ENCODE measurements at regions not wholly inside any gene's neighbourhood (a gene's known extent, or its start where the extent isn't known, plus 50 kb on each side); places are given as distances from the start of the nearest gene placed in this dataset.

- no peak overlapping the region for H3K27ac ChIP-seq (ENCODE audit: low read depth, low read length)
Observed at GRCh38 chr3:181947606-181948005, 235.9 kb downstream of the SOX2 start.

DNA sequence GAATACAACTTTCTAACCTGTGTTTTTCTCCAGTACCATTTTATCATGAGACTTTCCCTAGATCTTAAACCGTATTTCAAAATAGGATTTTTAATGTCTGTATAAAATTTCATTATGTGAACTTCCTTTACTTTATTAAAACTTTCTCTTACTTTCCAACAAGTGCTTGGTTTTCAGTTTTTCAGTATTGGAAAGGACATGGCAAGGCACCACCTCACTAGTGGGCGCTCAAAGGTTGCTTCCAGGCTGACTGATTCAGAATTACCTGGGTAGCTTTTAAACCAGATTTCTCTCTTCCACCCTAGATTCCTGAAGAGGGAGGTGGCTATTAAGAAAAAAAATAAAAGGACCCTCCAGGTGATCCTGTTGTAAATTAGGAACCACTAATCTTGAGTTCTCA lies 236.6 kb downstream of the SOX2 start:
- no CpG with 5 or more reads among the region's 2 CpGs for WGBS (ENCODE audit: insufficient coverage)
- Histone ChIP-seq H3K4me3 (ENCODE audit: low read depth, low read length) (no peak overlapping the region), H3K27ac (ENCODE audit: low read depth, low read length) (no peak overlapping the region), H3K4me1 (ENCODE audit: control insufficient read depth, insufficient read depth, low read length) (no peaks in the 10 kb centered on the region), H3K9me3 (ENCODE audit: control insufficient read depth, insufficient read depth, low read length) (no peaks in the 10 kb centered on the region), H3K36me3 (ENCODE audit: control insufficient read depth, insufficient read depth, low read length) (no peaks in the 10 kb centered on the region), H3K27me3 (ENCODE audit: control insufficient read depth, insufficient read depth, low read length) (no peaks in the 10 kb centered on the region)
- no peak for DNase-seq (ENCODE audit: low read depth in 4 of 6, low spot score in 6 of 6)

More at GRCh38 chr3:181947606-181948005, 235.9 kb downstream of the SOX2 start:
- Histone ChIP-seq H3K9me3 (ENCODE audit: control insufficient read depth, insufficient read depth, low read length) (no peaks in the 10 kb centered on the region), H3K36me3 (ENCODE audit: control insufficient read depth, insufficient read depth, low read length) (no peaks in the 10 kb centered on the region), H3K27me3 (ENCODE audit: control insufficient read depth, insufficient read depth, low read length) (no peaks in the 10 kb centered on the region), H3K4me3 (ENCODE audit: low read depth, low read length) (no peak overlapping the region), H3K4me1 (ENCODE audit: control insufficient read depth, insufficient read depth, low read length) (no peaks in the 10 kb centered on the region)
- DNase-seq (ENCODE audit: low read depth in 4 of 6, low spot score in 6 of 6): no peak
- no CpG with 5 or more reads among the region's 1 CpG for WGBS (ENCODE audit: insufficient coverage)

DNA sequence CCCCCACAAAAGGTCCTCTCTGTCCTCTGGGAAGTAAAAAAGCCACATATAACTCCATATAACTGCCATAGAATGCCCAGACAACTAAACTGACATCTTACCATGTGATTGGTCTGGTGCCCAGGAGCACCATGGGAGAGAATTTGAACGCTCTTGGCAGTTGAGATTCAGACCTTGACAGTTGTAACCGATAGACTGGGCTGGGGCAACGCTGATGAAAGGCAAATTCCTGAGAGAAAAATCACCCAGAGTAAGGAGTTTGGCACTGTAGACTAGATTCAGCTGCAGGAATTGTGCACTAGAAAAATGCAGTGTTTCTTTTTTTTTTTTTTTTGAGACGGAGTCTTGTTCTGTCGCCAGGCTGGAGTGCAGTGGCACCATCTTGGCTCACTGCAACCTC lies 240.5 kb downstream of the SOX2 start:
- no peak for DNase-seq (ENCODE audit: low read depth in 4 of 6, low spot score in 6 of 6)
- Histone ChIP-seq H3K9me3 (ENCODE audit: control insufficient read depth, insufficient read depth, low read length) (no peaks in the 10 kb centered on the region), H3K27me3 (ENCODE audit: control insufficient read depth, insufficient read depth, low read length) (no peaks in the 10 kb centered on the region), H3K27ac (ENCODE audit: low read depth, low read length) (no peak overlapping the region), H3K4me3 (ENCODE audit: low read depth, low read length) (no peak overlapping the region), H3K36me3 (ENCODE audit: control insufficient read depth, insufficient read depth, low read length) (no peaks in the 10 kb centered on the region), H3K4me1 (ENCODE audit: control insufficient read depth, insufficient read depth, low read length) (no peaks in the 10 kb centered on the region)
- 70% methylated on average over 4 of the region's 5 CpGs for WGBS (ENCODE audit: insufficient coverage)

- no peak for DNase-seq (ENCODE audit: low read depth in 4 of 6, low spot score in 6 of 6)
- H3K4me3 ChIP-seq (ENCODE audit: low read depth, low read length): no peak overlapping the region
- H3K36me3 ChIP-seq (ENCODE audit: control insufficient read depth, insufficient read depth, low read length): no peaks in the 10 kb centered on the region
- H3K4me1 ChIP-seq (ENCODE audit: control insufficient read depth, insufficient read depth, low read length): no peaks in the 10 kb centered on the region
- WGBS (ENCODE audit: insufficient coverage): 35% methylated on average over 4 of the region's 4 CpGs
- H3K9me3 ChIP-seq (ENCODE audit: control insufficient read depth, insufficient read depth, low read length): no peaks in the 10 kb centered on the region
- H3K27me3 ChIP-seq (ENCODE audit: control insufficient read depth, insufficient read depth, low read length): no peaks in the 10 kb centered on the region
- no peak overlapping the region for H3K27ac ChIP-seq (ENCODE audit: low read depth, low read length)
Observed at GRCh38 chr3:181952929-181953328, 241.2 kb downstream of the SOX2 start.

DNA sequence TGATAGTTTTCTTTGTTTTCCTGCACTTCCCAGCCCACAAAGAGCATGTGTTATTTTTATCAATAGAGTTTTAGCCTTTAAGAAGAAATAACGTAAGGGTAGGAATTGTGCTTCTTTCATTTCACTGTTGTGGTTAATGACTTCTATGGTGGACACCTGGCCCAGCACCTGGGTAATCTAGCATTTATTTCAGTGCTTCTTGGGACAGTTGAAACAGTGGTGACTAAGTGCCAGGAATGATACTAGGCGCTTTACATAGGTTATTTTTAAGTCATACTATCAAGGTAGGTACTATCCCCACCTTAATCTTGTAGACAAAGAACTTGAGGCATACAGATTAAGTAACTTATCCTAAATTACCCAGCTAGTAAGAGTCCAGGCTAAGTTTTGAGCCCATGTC lies 243.8 kb downstream of the SOX2 start:
- H3K27ac ChIP-seq (ENCODE audit: low read depth, low read length): no peak overlapping the region
- H3K9me3 ChIP-seq (ENCODE audit: control insufficient read depth, insufficient read depth, low read length): no peaks in the 10 kb centered on the region
- DNase-seq (ENCODE audit: low read depth in 4 of 6, low spot score in 6 of 6): no peak
- H3K27me3 ChIP-seq (ENCODE audit: control insufficient read depth, insufficient read depth, low read length): no peaks in the 10 kb centered on the region
- no peaks in the 10 kb centered on the region for H3K4me1 ChIP-seq (ENCODE audit: control insufficient read depth, insufficient read depth, low read length)
- H3K4me3 ChIP-seq (ENCODE audit: low read depth, low read length): no peak overlapping the region
- WGBS (ENCODE audit: insufficient coverage): no CpG with 5 or more reads among the region's 2 CpGs
- H3K36me3 ChIP-seq (ENCODE audit: control insufficient read depth, insufficient read depth, low read length): no peaks in the 10 kb centered on the region

DNA sequence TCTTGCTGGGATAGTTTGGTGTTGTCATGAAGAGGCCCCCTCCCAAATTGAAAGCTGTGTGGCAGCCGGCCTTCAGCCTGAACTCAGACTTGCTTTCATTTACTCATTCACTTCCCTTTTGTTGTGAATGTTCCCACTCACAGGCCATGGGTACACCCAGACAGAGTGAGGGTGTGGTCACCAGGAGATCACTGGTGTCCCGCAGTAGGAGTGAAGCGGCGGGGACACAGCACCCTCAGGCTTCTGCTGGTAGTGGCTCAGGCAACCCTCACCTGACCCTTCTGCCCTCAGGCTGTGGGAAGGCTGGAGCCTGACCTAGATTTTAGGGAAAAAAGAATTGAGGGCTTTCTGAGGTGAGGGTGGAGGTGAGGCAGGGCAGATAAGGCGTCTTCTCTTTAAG lies 244.4 kb downstream of the SOX2 start:
- no peaks in the 10 kb centered on the region for H3K9me3 ChIP-seq (ENCODE audit: control insufficient read depth, insufficient read depth, low read length)
- 84% methylated on average over 3 of the region's 5 CpGs for WGBS (ENCODE audit: insufficient coverage)
- H3K4me3 ChIP-seq (ENCODE audit: low read depth, low read length): no peak overlapping the region
- H3K4me1 ChIP-seq (ENCODE audit: control insufficient read depth, insufficient read depth, low read length): no peaks in the 10 kb centered on the region
- no peak overlapping the region for H3K27ac ChIP-seq (ENCODE audit: low read depth, low read length)
- DNase-seq (ENCODE audit: low read depth in 4 of 6, low spot score in 6 of 6): no peak
- H3K27me3 ChIP-seq (ENCODE audit: control insufficient read depth, insufficient read depth, low read length): no peaks in the 10 kb centered on the region
- H3K36me3 ChIP-seq (ENCODE audit: control insufficient read depth, insufficient read depth, low read length): no peaks in the 10 kb centered on the region

- DNase-seq (ENCODE audit: low read depth in 4 of 6, low spot score in 6 of 6): no peak
Observed at GRCh38 chr3:181966393-181966792, 254.7 kb downstream of the SOX2 start.

DNA sequence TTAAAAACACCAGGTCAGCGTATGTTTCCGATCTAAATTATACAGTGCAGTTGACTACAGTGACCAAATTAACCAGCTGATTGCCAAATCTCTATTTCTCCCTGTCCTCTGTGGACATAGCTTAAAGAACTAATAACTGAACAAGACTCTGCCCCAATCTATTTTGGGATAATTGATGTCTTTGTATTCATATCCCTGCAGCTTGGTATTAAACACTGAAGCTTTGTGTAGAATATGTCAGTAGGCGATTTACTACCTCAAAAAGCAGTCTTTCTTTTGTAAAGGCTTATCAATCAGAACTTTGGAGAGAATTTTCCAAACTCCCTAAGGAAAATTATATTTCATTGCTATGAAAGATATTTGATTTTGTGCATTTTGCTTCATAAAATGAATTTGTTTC lies 258.2 kb downstream of the SOX2 start:
- no peak overlapping the region for H3K4me3 ChIP-seq (ENCODE audit: low read depth, low read length)
- no peak overlapping the region for H3K27ac ChIP-seq (ENCODE audit: low read depth, low read length)
- DNase-seq (ENCODE audit: low read depth in 4 of 6, low spot score in 6 of 6): peak in 1 of 6 donors; percentile 8
- H3K4me1 ChIP-seq (ENCODE audit: control insufficient read depth, insufficient read depth, low read length): no peaks in the 10 kb centered on the region
- no peaks in the 10 kb centered on the region for H3K36me3 ChIP-seq (ENCODE audit: control insufficient read depth, insufficient read depth, low read length)
- no peaks in the 10 kb centered on the region for H3K27me3 ChIP-seq (ENCODE audit: control insufficient read depth, insufficient read depth, low read length)
- no CpG with 5 or more reads among the region's 3 CpGs for WGBS (ENCODE audit: insufficient coverage)
- H3K9me3 ChIP-seq (ENCODE audit: control insufficient read depth, insufficient read depth, low read length): no peaks in the 10 kb centered on the region

More at GRCh38 chr3:181966393-181966792, 254.7 kb downstream of the SOX2 start:
- H3K9me3 ChIP-seq (ENCODE audit: control insufficient read depth, insufficient read depth, low read length): no peaks in the 10 kb centered on the region
- H3K27me3 ChIP-seq (ENCODE audit: control insufficient read depth, insufficient read depth, low read length): no peaks in the 10 kb centered on the region
- H3K36me3 ChIP-seq (ENCODE audit: control insufficient read depth, insufficient read depth, low read length): no peaks in the 10 kb centered on the region
- 24% methylated on average over 4 of the region's 4 CpGs for WGBS (ENCODE audit: insufficient coverage)
- H3K4me1 ChIP-seq (ENCODE audit: control insufficient read depth, insufficient read depth, low read length): no peaks in the 10 kb centered on the region
- no peak overlapping the region for H3K4me3 ChIP-seq (ENCODE audit: low read depth, low read length)
- no peak overlapping the region for H3K27ac ChIP-seq (ENCODE audit: low read depth, low read length)

- H3K4me3 ChIP-seq (ENCODE audit: low read depth, low read length): no peak overlapping the region
- no peaks in the 10 kb centered on the region for H3K9me3 ChIP-seq (ENCODE audit: control insufficient read depth, insufficient read depth, low read length)
- DNase-seq (ENCODE audit: low read depth in 4 of 6, low spot score in 6 of 6): no peak
- no peaks in the 10 kb centered on the region for H3K27me3 ChIP-seq (ENCODE audit: control insufficient read depth, insufficient read depth, low read length)
- H3K36me3 ChIP-seq (ENCODE audit: control insufficient read depth, insufficient read depth, low read length): no peaks in the 10 kb centered on the region
- H3K27ac ChIP-seq (ENCODE audit: low read depth, low read length): no peak overlapping the region
- no peaks in the 10 kb centered on the region for H3K4me1 ChIP-seq (ENCODE audit: control insufficient read depth, insufficient read depth, low read length)
- no CpG with 5 or more reads among the region's 2 CpGs for WGBS (ENCODE audit: insufficient coverage)
Observed at GRCh38 chr3:181971424-181971823, 259.7 kb downstream of the SOX2 start.

GRCh38 chr3:181974198-181974597 lies 262.5 kb downstream of the SOX2 start:
- DNase-seq (ENCODE audit: low read depth in 4 of 6, low spot score in 6 of 6): no peak
- Histone ChIP-seq H3K27me3 (ENCODE audit: control insufficient read depth, insufficient read depth, low read length) (no peaks in the 10 kb centered on the region), H3K4me3 (ENCODE audit: low read depth, low read length) (no peak overlapping the region), H3K36me3 (ENCODE audit: control insufficient read depth, insufficient read depth, low read length) (no peaks in the 10 kb centered on the region), H3K9me3 (ENCODE audit: control insufficient read depth, insufficient read depth, low read length) (no peaks in the 10 kb centered on the region), H3K27ac (ENCODE audit: low read depth, low read length) (no peak overlapping the region), H3K4me1 (ENCODE audit: control insufficient read depth, insufficient read depth, low read length) (no peaks in the 10 kb centered on the region)
- 96% methylated on average over 2 of the region's 2 CpGs for WGBS (ENCODE audit: insufficient coverage)
